ENCODE measurements at regions not wholly inside any gene's neighbourhood (a gene's known extent, or its start where the extent isn't known, plus 50 kb on each side); places are given as distances from the start of the nearest gene placed in this dataset.

DNA sequence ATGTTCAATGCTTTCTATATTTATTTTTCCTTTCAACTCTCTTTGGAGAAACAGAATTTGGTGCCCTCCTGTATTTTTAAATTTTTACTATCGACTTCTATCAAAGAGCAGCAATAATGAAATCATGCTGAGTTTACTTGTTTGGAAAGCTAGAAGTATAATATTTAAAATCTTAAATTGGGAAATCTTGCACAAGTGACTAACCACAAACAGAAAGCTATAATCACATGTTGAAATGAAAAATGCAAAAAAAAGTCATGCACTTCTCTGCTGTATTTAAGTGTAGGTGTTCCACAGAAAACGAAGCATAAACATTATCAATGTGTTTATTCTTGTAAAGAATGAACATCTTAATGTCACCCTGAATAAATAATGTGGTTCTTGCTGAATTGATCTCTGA, 306.1 kb downstream of the PCDH18 start:
- FAIRE-seq = no peak
- no peak overlapping the region for H3K4me3 ChIP-seq
- ATAC-seq = no peak

DNA sequence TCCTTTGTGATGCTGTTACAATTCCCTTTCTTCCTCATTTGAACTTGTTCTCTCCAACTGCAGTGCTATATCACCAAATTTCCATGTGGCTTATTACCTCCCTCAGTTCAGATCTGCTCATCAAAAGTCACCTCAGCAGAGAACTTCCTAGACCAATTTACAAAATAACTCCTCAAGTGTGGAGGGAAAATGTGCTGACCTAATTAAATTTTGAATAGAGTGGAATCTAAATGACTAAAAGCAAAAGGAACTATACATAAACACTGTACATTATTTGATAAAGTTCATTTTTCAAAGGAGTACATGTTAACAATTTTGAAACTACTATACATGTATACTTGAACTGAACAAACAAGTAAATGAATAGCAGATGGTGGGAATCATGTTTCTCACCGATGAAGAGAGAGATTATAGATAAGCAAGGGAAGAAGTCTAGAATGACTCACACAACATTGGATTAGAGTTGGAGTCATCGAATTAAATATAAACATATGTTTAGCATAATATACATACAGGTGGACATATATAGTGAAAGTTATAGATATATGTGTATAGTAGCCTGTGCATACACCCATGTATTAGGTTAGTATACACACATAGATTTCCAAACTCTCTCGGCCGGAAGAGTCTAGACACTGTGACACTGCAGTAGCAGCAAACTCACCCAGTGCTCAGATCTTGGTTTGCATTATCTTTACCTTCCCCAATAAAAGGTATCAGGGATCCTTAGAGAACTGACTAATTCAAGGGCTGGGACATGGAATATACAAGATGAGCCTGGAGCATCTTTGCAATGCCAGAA, 318.7 kb downstream of the PCDH18 start:
- Histone ChIP-seq H3K27ac (no peak overlapping the region), H3K9me3 (no peaks in the 10 kb centered on the region), H3K4me1 (no peaks in the 10 kb centered on the region), H3K4me3 (no peak overlapping the region), H3K36me3 (no peaks in the 10 kb centered on the region), H3K27me3 (no peaks in the 10 kb centered on the region)
- WGBS, 2 donors = 57 to 68% methylated on average over 4 of the region's 4 CpGs
- DNase-seq = no peak
- TF ChIP-seq CTCF (IDR thresholded peaks at IDR 0.05) = no peak
- ATAC-seq = no peak
- intact Hi-C loops (cut with DNase I) = no loop called here
- no peak for FAIRE-seq

More for the DNA sequence above, 306.1 kb downstream of the PCDH18 start:
- no peak for TF ChIP-seq CTCF (IDR thresholded peaks at IDR 0.05)
- WGBS, 2 donors = 32 to 49% methylated on average over 2 of the region's 2 CpGs
- Histone ChIP-seq H3K27me3 (no peaks in the 10 kb centered on the region), H3K4me1 (no peaks in the 10 kb centered on the region), H3K27ac (no peak overlapping the region), H3K36me3 (no peaks in the 10 kb centered on the region), H3K9me3 (no peaks in the 10 kb centered on the region)
- no peak for DNase-seq
- intact Hi-C loops (cut with DNase I) = no loop called here

DNA sequence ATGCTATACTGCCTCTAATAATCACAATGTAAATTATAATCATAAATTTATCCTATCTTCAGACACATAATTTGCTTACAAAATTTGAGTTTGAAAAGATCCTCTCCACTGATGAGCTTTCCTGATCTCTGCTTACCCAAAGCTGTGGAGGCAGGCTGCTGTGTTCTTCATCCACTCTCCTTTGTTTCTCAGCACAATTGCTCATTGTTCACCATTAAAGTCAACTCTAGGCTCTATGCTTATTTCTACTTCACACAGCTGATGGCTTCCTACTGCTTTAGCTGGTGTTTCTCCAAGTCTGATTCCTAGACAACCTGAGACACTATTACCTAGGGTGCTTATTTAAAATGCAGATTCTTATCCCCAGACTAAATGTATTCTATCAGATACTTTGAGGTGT, 319.7 kb downstream of the PCDH18 start:
- H3K9me3 ChIP-seq = no peaks in the 10 kb centered on the region
- no peak overlapping the region for H3K27ac ChIP-seq
- ATAC-seq = no peak
- H3K27me3 ChIP-seq = no peaks in the 10 kb centered on the region
- no peaks in the 10 kb centered on the region for H3K4me1 ChIP-seq
- TF ChIP-seq CTCF (IDR thresholded peaks at IDR 0.05) = no peak
- H3K36me3 ChIP-seq = no peaks in the 10 kb centered on the region
- intact Hi-C loops (cut with DNase I) = no loop called here
- FAIRE-seq = no peak
- DNase-seq = no peak
- no peak overlapping the region for H3K4me3 ChIP-seq

- no peaks in the 10 kb centered on the region for H3K27me3 ChIP-seq
- intact Hi-C loops (cut with DNase I) = no loop called here
- no peak for ATAC-seq
- no peak for TF ChIP-seq CTCF (IDR thresholded peaks at IDR 0.05)
- FAIRE-seq = no peak
- no peaks in the 10 kb centered on the region for H3K36me3 ChIP-seq
- no peak overlapping the region for H3K4me3 ChIP-seq
- no peak for DNase-seq
- 62 to 70% methylated on average over 2 of the region's 2 CpGs for WGBS, 2 donors
- no peaks in the 10 kb centered on the region for H3K4me1 ChIP-seq
- no peak overlapping the region for H3K27ac ChIP-seq
- no peaks in the 10 kb centered on the region for H3K9me3 ChIP-seq
Measured at GRCh38 chr4:137209240-137209639, 323.1 kb downstream of the PCDH18 start.

DNA sequence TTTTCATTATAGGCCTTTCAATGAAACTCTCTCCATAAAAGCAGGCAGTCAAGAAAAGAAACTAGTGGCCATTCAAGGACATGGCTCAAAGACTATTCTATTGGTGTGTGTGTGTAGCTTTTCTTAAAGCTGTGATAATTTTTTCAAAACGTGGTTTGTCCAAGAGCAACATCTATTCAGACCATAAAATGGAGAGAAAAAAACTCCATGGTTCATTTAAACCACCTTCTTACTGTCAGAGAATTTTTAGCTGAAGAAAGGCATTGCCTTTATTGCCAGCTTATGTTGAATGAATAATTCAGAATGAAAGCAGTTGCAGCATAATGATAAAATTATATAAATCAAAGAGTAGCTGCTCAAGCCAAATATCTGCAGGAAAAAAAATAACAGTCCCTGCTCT, 325.5 kb downstream of the PCDH18 start:
- Histone ChIP-seq H3K27ac (no peak overlapping the region), H3K4me1 (no peaks in the 10 kb centered on the region), H3K9me3 (no peaks in the 10 kb centered on the region), H3K4me3 (no peak overlapping the region), H3K27me3 (no peaks in the 10 kb centered on the region), H3K36me3 (no peaks in the 10 kb centered on the region)
- intact Hi-C loops (cut with DNase I) = no loop called here
- TF ChIP-seq CTCF (IDR thresholded peaks at IDR 0.05) = no peak
- 3 to 19% methylated on average over 1 of the region's 1 CpG for WGBS, 2 donors
- DNase-seq = no peak
- FAIRE-seq = no peak
- no peak for ATAC-seq
